Karpas-422 (cell line): ENCODE measurements at regions not wholly inside any gene's neighbourhood (a gene's known extent, or its start where the extent isn't known, plus 50 kb on each side); places are given as distances from the start of the nearest gene placed in this dataset.

Experiments used
- DNase-seq: peaks from one replicate; pipeline ENCODE4 v3.0.0-alpha.2; 2015
- H2AFZ ChIP-seq: fragments of 200-600 bp; sonication (generic); 2 replicates; pipeline ENCODE4 v1.6.1; 2014; ENCODE audit warnings: antibody characterized with exemption, low read length, mixed read lengths
- H3K27ac ChIP-seq: fragments of 200-600 bp; sonication (generic); 2 replicates; pipeline ENCODE4 v1.5.1; 2014; ENCODE audit warnings: mild to moderate bottlenecking, low read length, moderate library complexity
- H3K27me3 ChIP-seq: fragments of 200-600 bp; sonication (generic); 2 replicates; pipeline ENCODE4 v1.6.1; 2014; ENCODE audit warnings: low read length, mixed read lengths
- H3K36me3 ChIP-seq: fragments of 200-600 bp; sonication (generic); 2 replicates; pipeline ENCODE4 v1.6.1; 2014; ENCODE audit warnings: low read length, mixed read lengths; ENCODE audit not compliant: insufficient read depth
- H3K4me1 ChIP-seq: fragments of 200-600 bp; sonication (generic); 2 replicates; pipeline ENCODE4 v1.6.1; 2014; ENCODE audit warnings: mild to moderate bottlenecking, low read length, mixed read lengths
- H3K4me2 ChIP-seq: fragments of 200-600 bp; sonication (generic); 2 replicates; pipeline ENCODE4 v1.6.1; 2014; ENCODE audit warnings: low read length, low read depth, mild to moderate bottlenecking; ENCODE audit not compliant: poor library complexity, severe bottlenecking
- H3K4me3 ChIP-seq: fragments of 200-600 bp; sonication (generic); 2 replicates; pipeline ENCODE4 v1.5.1; 2014; ENCODE audit warnings: mild to moderate bottlenecking, antibody characterized with exemption, low read length, mixed read lengths
- H3K79me2 ChIP-seq: fragments of 200-600 bp; sonication (generic); 2 replicates; pipeline ENCODE4 v1.6.1; 2014; ENCODE audit warnings: mild to moderate bottlenecking, low read length, mixed read lengths
- H3K9ac ChIP-seq: fragments of 200-600 bp; sonication (generic); 2 replicates; pipeline ENCODE4 v1.6.0; 2014; ENCODE audit warnings: low read length
- H3K9me2 ChIP-seq: fragments of 200-600 bp; sonication (generic), shearing (Covaris generic); replicated peaks from 2 replicates; pipeline ENCODE4 v1.6.0; 2014; ENCODE audit warnings: mild to moderate bottlenecking, low read length, moderate library complexity; ENCODE audit not compliant: insufficient read depth
- H3K9me3 ChIP-seq: fragments of 300-700, 200-600 bp; sonication (generic); 2 replicates; pipeline ENCODE4 v1.6.1; 2014; ENCODE audit warnings: low read length, mixed read lengths
- H4K20me1 ChIP-seq: fragments of 200-600 bp; sonication (generic); 2 replicates; pipeline ENCODE4 v1.6.1; 2014; ENCODE audit warnings: mild to moderate bottlenecking, antibody characterized with exemption, low read length, low read depth; ENCODE audit not compliant: insufficient read depth

- H3K4me1 ChIP-seq: no peaks in the 10 kb centered on the region
These were observed 246.7 kb upstream of the SDK2 start for GRCh38 chr17:73890831-73891405.

GRCh38 chr17:73895157-73895556 lies 250.9 kb upstream of the SDK2 start:
- Histone ChIP-seq H3K9me3 (no peaks in the 10 kb centered on the region), H3K4me1 (no peaks in the 10 kb centered on the region), H3K27ac (no peak overlapping the region), H4K20me1 (no peaks in the 10 kb centered on the region), H3K4me3 (no peak overlapping the region), H3K27me3 (no peaks in the 10 kb centered on the region), H3K9me2 (no peaks in the 10 kb centered on the region), H3K79me2 (no peaks in the 10 kb centered on the region), H2AFZ (no peak overlapping the region), H3K4me2 (no peak overlapping the region), H3K9ac (no peak overlapping the region), H3K36me3 (no peaks in the 10 kb centered on the region)
- no peak for DNase-seq

More at GRCh38 chr17:73890831-73891405, 246.7 kb upstream of the SDK2 start:
- no peaks in the 10 kb centered on the region for H3K36me3 ChIP-seq
- H3K27me3 ChIP-seq: no peaks in the 10 kb centered on the region
- no peak overlapping the region for H3K4me2 ChIP-seq
- no peaks in the 10 kb centered on the region for H3K9me3 ChIP-seq
- no peaks in the 10 kb centered on the region for H3K79me2 ChIP-seq
- H3K27ac ChIP-seq: no peak overlapping the region
- DNase-seq: no peak
- no peak overlapping the region for H3K4me3 ChIP-seq
- no peaks in the 10 kb centered on the region for H3K9me2 ChIP-seq
- H4K20me1 ChIP-seq: no peaks in the 10 kb centered on the region
- H3K9ac ChIP-seq: no peak overlapping the region
- no peak overlapping the region for H2AFZ ChIP-seq

GRCh38 chr17:73896966-73897365 lies 252.7 kb upstream of the SDK2 start:
- no peaks in the 10 kb centered on the region for H3K9me2 ChIP-seq
- H3K4me3 ChIP-seq: no peak overlapping the region
- no peak overlapping the region for H3K4me2 ChIP-seq
- DNase-seq: no peak
- no peaks in the 10 kb centered on the region for H4K20me1 ChIP-seq
- no peak overlapping the region for H2AFZ ChIP-seq
- no peaks in the 10 kb centered on the region for H3K36me3 ChIP-seq
- no peaks in the 10 kb centered on the region for H3K9me3 ChIP-seq
- H3K4me1 ChIP-seq: no peaks in the 10 kb centered on the region
- H3K79me2 ChIP-seq: no peaks in the 10 kb centered on the region
- H3K27ac ChIP-seq: no peak overlapping the region
- H3K9ac ChIP-seq: no peak overlapping the region
- no peaks in the 10 kb centered on the region for H3K27me3 ChIP-seq

GRCh38 chr17:73899839-73900238 lies 255.6 kb upstream of the SDK2 start:
- no peak overlapping the region for H2AFZ ChIP-seq
- no peak overlapping the region for H3K9ac ChIP-seq
- H3K4me3 ChIP-seq: no peak overlapping the region
- no peaks in the 10 kb centered on the region for H3K79me2 ChIP-seq
- DNase-seq: no peak
- no peaks in the 10 kb centered on the region for H3K9me3 ChIP-seq
- H4K20me1 ChIP-seq: no peaks in the 10 kb centered on the region
- H3K27ac ChIP-seq: no peak overlapping the region
- H3K36me3 ChIP-seq: no peaks in the 10 kb centered on the region
- H3K9me2 ChIP-seq: no peaks in the 10 kb centered on the region
- H3K4me2 ChIP-seq: no peak overlapping the region
- no peaks in the 10 kb centered on the region for H3K4me1 ChIP-seq
- no peaks in the 10 kb centered on the region for H3K27me3 ChIP-seq

GRCh38 chr17:73900516-73900915 lies 256.3 kb upstream of the SDK2 start:
- Histone ChIP-seq H3K27me3 (no peaks in the 10 kb centered on the region), H3K4me3 (no peak overlapping the region), H3K4me2 (no peak overlapping the region), H3K9me3 (no peaks in the 10 kb centered on the region), H2AFZ (no peak overlapping the region), H3K36me3 (no peaks in the 10 kb centered on the region), H3K9ac (no peak overlapping the region), H3K4me1 (no peaks in the 10 kb centered on the region), H3K27ac (no peak overlapping the region), H3K9me2 (no peaks in the 10 kb centered on the region), H4K20me1 (no peaks in the 10 kb centered on the region), H3K79me2 (no peaks in the 10 kb centered on the region)
- DNase-seq: no peak

- H2AFZ ChIP-seq: no peak overlapping the region
- H3K27me3 ChIP-seq: no peaks in the 10 kb centered on the region
- no peak overlapping the region for H3K4me3 ChIP-seq
- no peaks in the 10 kb centered on the region for H3K79me2 ChIP-seq
- no peak for DNase-seq
- no peak overlapping the region for H3K4me2 ChIP-seq
- no peaks in the 10 kb centered on the region for H3K9me3 ChIP-seq
- H3K9me2 ChIP-seq: no peaks in the 10 kb centered on the region
- no peaks in the 10 kb centered on the region for H4K20me1 ChIP-seq
- no peak overlapping the region for H3K27ac ChIP-seq
- no peak overlapping the region for H3K9ac ChIP-seq
- no peaks in the 10 kb centered on the region for H3K36me3 ChIP-seq
- H3K4me1 ChIP-seq: no peaks in the 10 kb centered on the region
These were observed 257.0 kb upstream of the SDK2 start for GRCh38 chr17:73901249-73901648.

- no peaks in the 10 kb centered on the region for H4K20me1 ChIP-seq
- H3K9ac ChIP-seq: no peak overlapping the region
- no peak for DNase-seq
- no peak overlapping the region for H2AFZ ChIP-seq
- H3K27me3 ChIP-seq: no peaks in the 10 kb centered on the region
- no peaks in the 10 kb centered on the region for H3K36me3 ChIP-seq
- no peaks in the 10 kb centered on the region for H3K9me2 ChIP-seq
- H3K4me3 ChIP-seq: no peak overlapping the region
- no peak overlapping the region for H3K4me2 ChIP-seq
- H3K79me2 ChIP-seq: no peaks in the 10 kb centered on the region
- no peaks in the 10 kb centered on the region for H3K9me3 ChIP-seq
- no peaks in the 10 kb centered on the region for H3K4me1 ChIP-seq
- H3K27ac ChIP-seq: no peak overlapping the region
These were observed 257.6 kb upstream of the SDK2 start for GRCh38 chr17:73901661-73902415.

GRCh38 chr17:73902416-73903181 lies 258.4 kb upstream of the SDK2 start:
- no peaks in the 10 kb centered on the region for H3K79me2 ChIP-seq
- H3K27me3 ChIP-seq: no peaks in the 10 kb centered on the region
- no peaks in the 10 kb centered on the region for H3K36me3 ChIP-seq
- no peak overlapping the region for H3K27ac ChIP-seq
- no peaks in the 10 kb centered on the region for H3K9me2 ChIP-seq
- no peak overlapping the region for H3K9ac ChIP-seq
- no peaks in the 10 kb centered on the region for H3K9me3 ChIP-seq
- H4K20me1 ChIP-seq: no peaks in the 10 kb centered on the region
- H3K4me3 ChIP-seq: no peak overlapping the region
- no peak overlapping the region for H2AFZ ChIP-seq
- no peak for DNase-seq
- H3K4me1 ChIP-seq: no peaks in the 10 kb centered on the region
- H3K4me2 ChIP-seq: no peak overlapping the region
